Kidney epithelial cell (primary cell): ENCODE measurements at regions not wholly inside any gene's neighbourhood (a gene's known extent, or its start where the extent isn't known, plus 50 kb on each side); places are given as distances from the start of the nearest gene placed in this dataset.

ENCODE experiments used
- DNase-seq: peaks from one replicate; pipeline ENCODE4 v3.0.0-alpha.2; 2010; ENCODE audit warnings: low read depth
- H3K27me3 ChIP-seq: 2 replicates; pipeline ENCODE4 v1.6.0; 2011; ENCODE audit warnings: low read length; ENCODE audit not compliant: control insufficient read depth, insufficient read depth
- H3K36me3 ChIP-seq: 2 replicates; pipeline ENCODE4 v1.5.1; 2011; ENCODE audit warnings: low read length; ENCODE audit not compliant: control insufficient read depth, insufficient read depth
- H3K4me3 ChIP-seq: 2 replicates; pipeline ENCODE4 v1.5.1; 2011; ENCODE audit warnings: low read depth, mild to moderate bottlenecking, control low read depth, low read length
- CTCF ChIP-seq: IDR thresholded peaks from 2 replicates; pipeline ENCODE4 v1.5.1; 2011; ENCODE audit warnings: mild to moderate bottlenecking, moderate library complexity, low read length, control low read depth, inconsistent platforms; ENCODE audit not compliant: insufficient read depth, poor library complexity, severe bottlenecking

- Histone ChIP-seq H3K4me3 (no peak overlapping the region), H3K27me3 (no peaks in the 10 kb centered on the region), H3K36me3 (no peaks in the 10 kb centered on the region)
- no peak for DNase-seq
- no peak for TF ChIP-seq CTCF
Measured at GRCh38 chr5:114210662-114211061, 151.2 kb upstream of the KCNN2 start.

GRCh38 chr5:114221807-114222206, 140.1 kb upstream of the KCNN2 start:
- no peaks in the 10 kb centered on the region for H3K36me3 ChIP-seq
- H3K27me3 ChIP-seq = no peaks in the 10 kb centered on the region
- TF ChIP-seq CTCF = no peak
- no peak overlapping the region for H3K4me3 ChIP-seq
- DNase-seq = no peak

- H3K4me3 ChIP-seq = no peak overlapping the region
- no peaks in the 10 kb centered on the region for H3K27me3 ChIP-seq
- DNase-seq = no peak
- no peaks in the 10 kb centered on the region for H3K36me3 ChIP-seq
- TF ChIP-seq CTCF = peak; percentile 43
Measured at GRCh38 chr5:114223866-114224265, 138.0 kb upstream of the KCNN2 start.

- peak; percentile 25 for DNase-seq
Measured at GRCh38 chr5:114237766-114238165, 124.1 kb upstream of the KCNN2 start.

GRCh38 chr5:114238771-114239313, 123.0 kb upstream of the KCNN2 start:
- no peak for DNase-seq
- Histone ChIP-seq H3K4me3 (no peak overlapping the region), H3K27me3 (no peaks in the 10 kb centered on the region), H3K36me3 (no peaks in the 10 kb centered on the region)
- TF ChIP-seq CTCF = no peak

More at GRCh38 chr5:114237766-114238165, 124.1 kb upstream of the KCNN2 start:
- H3K4me3 ChIP-seq = no peak overlapping the region
- no peaks in the 10 kb centered on the region for H3K36me3 ChIP-seq
- TF ChIP-seq CTCF = no peak
- no peaks in the 10 kb centered on the region for H3K27me3 ChIP-seq

GRCh38 chr5:114243281-114243971, 118.4 kb upstream of the KCNN2 start:
- Histone ChIP-seq H3K36me3 (no peaks in the 10 kb centered on the region), H3K27me3 (no peaks in the 10 kb centered on the region), H3K4me3 (no peak overlapping the region)
- TF ChIP-seq CTCF = no peak
- DNase-seq = no peak
